H1 (cell line): ENCODE measurements at regions not wholly inside any gene's neighbourhood (a gene's known extent, or its start where the extent isn't known, plus 50 kb on each side); places are given as distances from the start of the nearest gene placed in this dataset.

ENCODE experiments used
- CHD2 ChIP-seq: IDR thresholded peaks from 2 replicates; pipeline ENCODE4 v1.6.1; 2012; ENCODE audit warnings: low read length, improper control_type of control experiment
- EP300 ChIP-seq, 2 experiments: IDR thresholded peaks; 1 replicate in 1 of 2; 2 replicates in 1 of 2; pipeline ENCODE4 v1.6.1; 2011 to 2012; ENCODE audit warnings: low read depth in 2 of 2, low read length in 2 of 2, mild to moderate bottlenecking in 2 of 2, borderline replicate concordance in 1 of 2, inconsistent platforms in 1 of 2, moderate library complexity in 1 of 2
- HDAC2 ChIP-seq, 2 experiments: fragments of 300-600 bp in 1 of 2; sonication (generic) in 1 of 2; IDR thresholded peaks; 2 replicates each; pipeline ENCODE4 v1.6.1; 2011 to 2012; ENCODE audit warnings: low read depth in 2 of 2, low read length in 2 of 2, mild to moderate bottlenecking in 2 of 2, moderate library complexity in 2 of 2, borderline replicate concordance in 1 of 2, inconsistent platforms in 1 of 2
- POLR2A ChIP-seq, 2 experiments: IDR thresholded peaks; 1 replicate in 1 of 2; 2 replicates in 1 of 2; pipeline ENCODE4 v1.6.1; 2011; ENCODE audit warnings: low read depth in 2 of 2, low read length in 2 of 2, mild to moderate bottlenecking in 2 of 2; ENCODE audit errors: control extremely low read depth in 1 of 2
- RAD21 ChIP-seq, 2 experiments: IDR thresholded peaks in 1 of 2; conservative IDR thresholded peaks in 1 of 2; 2 replicates each; pipeline ENCODE4 v1.6.1; 2011; ENCODE audit warnings: low read depth in 2 of 2, low read length in 2 of 2, improper control_type of control experiment in 1 of 2, inconsistent platforms in 1 of 2, mild to moderate bottlenecking in 1 of 2, moderate library complexity in 1 of 2
- ZNF274 ChIP-seq: IDR thresholded peaks from 2 replicates; pipeline ENCODE4 v1.7.0; 2012; ENCODE audit warnings: low read length, borderline replicate concordance; ENCODE audit errors: extremely low read depth
- TF ChIP-seq, protein P1 (sequence below), 3 experiments: IDR thresholded peaks; 1 replicate in 2 of 3; 2 replicates in 1 of 3; pipeline versions ENCODE4 v1.5.1 to v1.6.1; 2011; ENCODE audit warnings: low read length in 3 of 3, mild to moderate bottlenecking in 3 of 3, inconsistent platforms in 2 of 3, low read depth in 1 of 3, moderate library complexity in 1 of 3; ENCODE audit not compliant: insufficient read depth in 1 of 3; ENCODE audit errors: control extremely low read depth in 1 of 3
- TF ChIP-seq, protein P2 (sequence below): IDR thresholded peaks from 2 replicates; pipeline ENCODE4 v1.6.1; 2012; ENCODE audit warnings: low read length, inconsistent platforms

DNA sequence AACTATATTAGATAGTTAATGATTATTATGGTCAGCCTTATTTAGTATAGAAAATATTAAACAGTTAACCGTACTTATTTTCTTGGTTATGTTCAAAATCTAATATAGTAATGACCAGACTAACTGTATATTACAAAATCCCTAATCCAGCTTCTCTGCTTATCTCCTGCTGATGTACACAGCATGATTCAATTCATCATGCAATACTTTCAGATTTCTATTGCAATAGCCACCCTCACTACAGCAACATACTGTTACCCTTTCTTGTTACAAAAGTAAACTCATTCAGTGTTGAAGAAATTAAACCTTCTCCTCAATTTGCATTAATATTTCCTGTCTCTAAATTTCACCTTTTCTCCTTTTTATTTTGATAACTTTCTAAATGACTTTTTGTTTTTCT is 1375.0 kb upstream of the NUDT12 start:
- no peak for TF ChIP-seq HDAC2 (IDR thresholded peaks at IDR 0.05; ENCODE audit: borderline replicate concordance in 1 of 2, low read depth in 2 of 2, low read length in 2 of 2)
- no peak for TF ChIP-seq POLR2A (IDR thresholded peaks at IDR 0.05; ENCODE audit: control extremely low read depth in 1 of 2, low read depth in 2 of 2, low read length in 2 of 2)
- TF ChIP-seq CHD2, result no peak
- TF ChIP-seq, protein P1, sequence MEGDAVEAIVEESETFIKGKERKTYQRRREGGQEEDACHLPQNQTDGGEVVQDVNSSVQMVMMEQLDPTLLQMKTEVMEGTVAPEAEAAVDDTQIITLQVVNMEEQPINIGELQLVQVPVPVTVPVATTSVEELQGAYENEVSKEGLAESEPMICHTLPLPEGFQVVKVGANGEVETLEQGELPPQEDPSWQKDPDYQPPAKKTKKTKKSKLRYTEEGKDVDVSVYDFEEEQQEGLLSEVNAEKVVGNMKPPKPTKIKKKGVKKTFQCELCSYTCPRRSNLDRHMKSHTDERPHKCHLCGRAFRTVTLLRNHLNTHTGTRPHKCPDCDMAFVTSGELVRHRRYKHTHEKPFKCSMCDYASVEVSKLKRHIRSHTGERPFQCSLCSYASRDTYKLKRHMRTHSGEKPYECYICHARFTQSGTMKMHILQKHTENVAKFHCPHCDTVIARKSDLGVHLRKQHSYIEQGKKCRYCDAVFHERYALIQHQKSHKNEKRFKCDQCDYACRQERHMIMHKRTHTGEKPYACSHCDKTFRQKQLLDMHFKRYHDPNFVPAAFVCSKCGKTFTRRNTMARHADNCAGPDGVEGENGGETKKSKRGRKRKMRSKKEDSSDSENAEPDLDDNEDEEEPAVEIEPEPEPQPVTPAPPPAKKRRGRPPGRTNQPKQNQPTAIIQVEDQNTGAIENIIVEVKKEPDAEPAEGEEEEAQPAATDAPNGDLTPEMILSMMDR (IDR thresholded peaks at IDR 0.05; ENCODE audit: control extremely low read depth in 1 of 3, insufficient read depth in 1 of 3, low read depth in 1 of 3, low read length in 3 of 3), result no peak
- TF ChIP-seq ZNF274, result no peak
- TF ChIP-seq, protein P2, sequence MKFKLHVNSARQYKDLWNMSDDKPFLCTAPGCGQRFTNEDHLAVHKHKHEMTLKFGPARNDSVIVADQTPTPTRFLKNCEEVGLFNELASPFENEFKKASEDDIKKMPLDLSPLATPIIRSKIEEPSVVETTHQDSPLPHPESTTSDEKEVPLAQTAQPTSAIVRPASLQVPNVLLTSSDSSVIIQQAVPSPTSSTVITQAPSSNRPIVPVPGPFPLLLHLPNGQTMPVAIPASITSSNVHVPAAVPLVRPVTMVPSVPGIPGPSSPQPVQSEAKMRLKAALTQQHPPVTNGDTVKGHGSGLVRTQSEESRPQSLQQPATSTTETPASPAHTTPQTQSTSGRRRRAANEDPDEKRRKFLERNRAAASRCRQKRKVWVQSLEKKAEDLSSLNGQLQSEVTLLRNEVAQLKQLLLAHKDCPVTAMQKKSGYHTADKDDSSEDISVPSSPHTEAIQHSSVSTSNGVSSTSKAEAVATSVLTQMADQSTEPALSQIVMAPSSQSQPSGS, result no peak
- TF ChIP-seq EP300 (IDR thresholded peaks at IDR 0.05; ENCODE audit: borderline replicate concordance in 1 of 2, low read depth in 2 of 2, low read length in 2 of 2), result no peak
- TF ChIP-seq RAD21 (IDR thresholded peaks at IDR 0.05 in 1 of 2, conservative IDR thresholded peaks at IDR 0.05 in 1 of 2; ENCODE audit: low read depth in 2 of 2, low read length in 2 of 2), result no peak
